ENCODE measurements at regions not wholly inside any gene's neighbourhood (a gene's known extent, or its start where the extent isn't known, plus 50 kb on each side); places are given as distances from the start of the nearest gene placed in this dataset.
A peak's percentile ranks its signal among the peaks of the same experiment; 100 is the strongest.
"Not testable (repeated sequence)": the region's sequence is repeated elsewhere in the genome, so short reads cannot be mapped to it uniquely, and the experiment has no call there.

DNA sequence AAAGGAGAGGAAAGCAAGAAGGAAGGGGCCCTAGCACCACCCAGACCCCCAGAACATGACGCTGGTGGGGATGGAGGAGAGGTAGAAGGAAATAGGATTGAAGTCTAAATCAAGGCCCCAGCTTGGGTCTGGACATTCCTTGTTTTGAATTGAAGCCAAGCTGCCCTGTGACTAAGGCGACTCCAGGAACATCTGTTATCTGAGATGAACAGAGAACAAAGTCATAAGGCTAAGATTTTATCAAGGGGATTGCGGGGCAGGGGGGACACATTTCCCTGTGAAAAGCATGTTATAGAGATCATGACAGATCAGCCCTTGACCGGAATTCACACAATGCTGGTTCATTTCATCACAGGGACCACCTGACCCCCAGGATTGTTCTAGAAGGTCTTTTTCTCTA is 80.6 kb upstream of the ADGRL1 start:
- not testable (repeated sequence) for H3K4me3 ChIP-seq, H3K27ac ChIP-seq

DNA sequence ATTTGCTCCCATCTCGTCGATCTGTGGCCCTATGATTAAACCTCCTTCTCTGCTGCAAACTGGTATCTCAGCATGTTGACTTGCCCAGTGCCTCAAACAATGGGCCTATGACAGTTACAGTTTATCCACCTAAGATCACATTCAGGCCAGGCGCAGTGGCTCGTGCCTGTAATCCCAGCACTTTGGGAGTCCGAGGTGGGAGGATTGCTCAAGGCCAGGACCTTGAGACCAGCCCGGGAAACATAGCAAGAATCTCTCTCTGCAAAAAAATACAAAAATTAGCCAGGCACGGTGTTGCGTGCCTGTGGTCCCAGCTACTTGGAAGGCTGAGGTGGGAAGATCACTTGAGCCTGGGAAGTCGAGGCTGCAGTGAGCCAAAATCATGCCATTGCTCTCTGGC is 79.8 kb upstream of the ADGRL1 start:
- not testable (repeated sequence) for H3K27ac ChIP-seq, H3K4me3 ChIP-seq

DNA sequence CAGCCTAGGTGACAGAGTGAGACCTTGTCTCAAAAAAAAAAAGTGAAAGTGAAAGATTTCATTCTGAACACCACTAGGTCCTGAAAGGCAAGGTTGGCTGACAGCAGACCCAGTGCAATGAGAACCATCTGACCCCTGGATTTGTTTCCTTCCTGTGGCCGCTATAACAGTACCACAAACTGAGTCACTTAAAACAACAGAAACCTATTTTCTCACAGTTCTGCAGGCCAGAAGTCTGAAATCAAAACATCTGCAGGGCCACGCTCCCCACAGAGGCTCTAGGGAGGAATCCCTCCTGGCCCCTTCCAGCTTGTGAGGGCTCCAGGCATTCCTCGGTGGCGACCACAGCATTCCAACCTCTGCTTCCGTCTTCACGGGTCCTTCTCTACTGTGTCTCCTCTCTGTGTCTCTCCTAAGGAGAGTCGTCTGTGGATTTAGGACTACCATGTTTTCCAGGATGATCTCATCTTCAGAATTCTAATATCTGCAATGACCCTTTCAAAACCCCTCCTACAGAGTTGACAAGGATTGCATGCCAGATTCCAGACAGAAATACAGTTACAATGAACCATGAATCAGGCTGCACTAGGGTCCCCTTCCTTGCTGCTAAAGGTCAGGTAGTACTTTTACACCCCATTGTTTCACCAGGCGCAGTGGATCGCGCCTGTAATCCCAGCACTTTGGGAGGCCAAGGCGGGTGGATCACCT is 78.0 kb upstream of the ADGRL1 start:
- H3K4me3 ChIP-seq = not testable (repeated sequence)
- peak overlapping the region in 4 of 21 experiments; percentile 5 to 53 (median 19) for H3K27ac ChIP-seq

DNA sequence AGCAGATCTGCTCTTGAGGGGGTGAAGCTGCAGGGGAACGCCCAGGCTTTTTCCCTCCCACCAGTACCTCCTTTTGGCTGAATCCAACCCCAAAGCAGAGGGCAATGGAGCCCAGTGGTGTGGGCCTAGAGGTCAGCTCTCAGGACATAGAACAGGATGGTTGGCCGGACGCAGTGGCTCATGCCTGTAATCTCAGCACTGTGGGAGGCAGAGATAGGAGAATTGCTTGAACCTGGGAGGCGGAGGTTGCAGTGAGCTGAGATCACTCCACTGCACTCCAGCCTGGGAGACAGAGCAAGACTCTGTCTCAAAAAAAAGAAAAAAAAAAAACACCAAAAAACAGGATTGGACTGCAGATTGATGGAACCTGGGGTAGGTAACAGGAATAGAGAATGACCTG is 73.3 kb upstream of the ADGRL1 start:
- H3K27ac ChIP-seq, H3K4me3 ChIP-seq: not testable (repeated sequence)

DNA sequence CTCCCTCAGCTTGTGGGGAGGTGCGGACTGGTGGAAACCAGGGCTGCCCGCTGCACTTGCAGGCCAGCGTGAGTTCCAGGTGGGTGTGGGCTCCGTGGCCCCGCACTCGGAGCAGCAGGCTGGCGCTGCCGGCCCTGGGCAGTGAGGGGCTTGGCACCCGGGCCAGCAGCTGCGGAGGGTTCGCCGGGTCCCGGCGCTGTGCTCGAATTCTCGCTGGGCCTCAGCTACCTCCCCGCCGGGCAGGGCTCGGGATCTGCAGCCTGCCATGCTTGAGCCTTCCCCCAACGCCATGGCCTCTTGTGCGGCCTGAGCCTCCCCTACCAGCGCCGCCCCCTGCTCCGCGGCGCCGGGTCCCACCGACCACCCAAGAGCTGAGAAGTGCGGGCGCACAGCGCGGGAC is 71.6 kb upstream of the ADGRL1 start:
- no peak overlapping the region for H3K4me3 ChIP-seq
- no peak overlapping the region for H3K27ac ChIP-seq

DNA sequence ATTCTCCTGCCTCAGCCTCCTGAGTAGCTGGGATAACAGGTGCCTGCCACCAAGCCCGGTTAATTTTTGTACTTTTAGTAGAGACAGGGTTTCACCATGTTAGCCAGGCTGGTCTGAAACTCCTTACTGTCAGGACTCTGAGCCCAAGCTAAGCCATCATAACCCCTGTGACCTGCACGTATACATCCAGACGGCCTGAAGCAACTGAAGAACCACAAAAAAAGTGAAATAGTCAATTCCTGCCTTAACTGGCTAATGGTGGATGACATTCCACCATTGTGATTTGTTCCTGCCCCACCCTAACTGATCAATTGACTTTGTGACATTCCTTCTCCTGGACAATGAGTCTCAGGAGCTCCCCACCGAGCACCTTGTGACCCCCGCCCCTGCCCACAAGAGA is 69.9 kb upstream of the ADGRL1 start:
- H3K4me3 ChIP-seq, H3K27ac ChIP-seq: not testable (repeated sequence)

DNA sequence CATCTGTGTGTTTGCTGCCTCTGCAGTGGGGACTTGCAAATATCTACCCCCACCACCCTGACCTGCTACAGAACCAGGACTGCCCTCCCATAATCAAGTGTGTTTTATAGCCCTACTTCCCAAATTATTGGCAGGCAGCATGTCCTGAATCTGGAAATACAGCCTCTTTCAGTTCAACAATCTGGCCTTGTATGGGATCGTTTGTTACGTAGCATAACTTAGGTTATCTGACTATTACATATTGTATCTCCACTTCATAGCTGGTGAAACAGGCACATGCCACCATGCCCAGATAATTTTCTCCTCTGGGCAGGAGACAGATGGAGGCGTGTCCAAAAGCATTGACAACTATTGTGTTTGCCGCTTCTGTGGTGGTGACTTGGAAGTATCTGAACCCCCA is 66.7 kb upstream of the ADGRL1 start:
- no peak overlapping the region for H3K27ac ChIP-seq
- no peak overlapping the region for H3K4me3 ChIP-seq

DNA sequence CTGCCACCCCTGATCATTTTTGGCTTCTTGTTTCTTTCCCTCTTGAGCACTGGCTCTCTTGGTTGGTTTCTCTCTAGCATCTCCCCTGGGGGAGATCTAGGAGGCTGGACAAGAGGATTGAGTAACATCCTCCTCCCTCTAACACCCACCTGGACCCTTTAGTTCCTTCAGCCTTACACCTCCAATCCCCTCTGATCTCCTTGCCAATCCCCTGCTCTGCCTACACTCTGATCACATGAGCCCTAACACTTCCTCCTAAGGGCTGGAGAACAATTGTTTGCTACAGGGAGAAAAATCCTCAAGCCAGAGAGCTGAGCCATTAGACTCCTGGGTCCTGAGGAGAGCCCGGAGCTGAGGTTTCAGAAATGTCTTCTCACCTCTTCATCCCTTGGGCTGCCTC is 65.9 kb upstream of the ADGRL1 start:
- no peak overlapping the region for H3K4me3 ChIP-seq
- H3K27ac ChIP-seq = no peak overlapping the region

DNA sequence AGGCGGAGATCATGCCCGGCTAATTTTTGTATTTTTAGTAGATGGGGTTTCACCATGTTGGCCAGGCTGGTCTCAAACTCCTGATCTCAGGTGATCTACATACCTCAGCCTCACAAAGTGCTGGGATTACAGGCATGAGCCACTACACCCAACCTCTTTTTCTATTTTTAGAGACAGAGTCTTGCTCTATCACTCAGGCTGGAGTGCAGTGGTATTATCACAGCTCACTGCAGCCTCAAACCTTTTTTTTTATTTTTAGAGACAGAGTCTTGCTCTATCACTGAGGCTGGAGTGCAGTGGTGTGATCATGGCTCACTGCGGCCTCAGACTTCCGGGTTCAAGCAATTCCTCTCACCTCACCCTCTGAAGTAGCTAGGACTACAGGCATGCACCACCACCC is 64.6 kb upstream of the ADGRL1 start:
- H3K27ac ChIP-seq, H3K4me3 ChIP-seq: not testable (repeated sequence)

DNA sequence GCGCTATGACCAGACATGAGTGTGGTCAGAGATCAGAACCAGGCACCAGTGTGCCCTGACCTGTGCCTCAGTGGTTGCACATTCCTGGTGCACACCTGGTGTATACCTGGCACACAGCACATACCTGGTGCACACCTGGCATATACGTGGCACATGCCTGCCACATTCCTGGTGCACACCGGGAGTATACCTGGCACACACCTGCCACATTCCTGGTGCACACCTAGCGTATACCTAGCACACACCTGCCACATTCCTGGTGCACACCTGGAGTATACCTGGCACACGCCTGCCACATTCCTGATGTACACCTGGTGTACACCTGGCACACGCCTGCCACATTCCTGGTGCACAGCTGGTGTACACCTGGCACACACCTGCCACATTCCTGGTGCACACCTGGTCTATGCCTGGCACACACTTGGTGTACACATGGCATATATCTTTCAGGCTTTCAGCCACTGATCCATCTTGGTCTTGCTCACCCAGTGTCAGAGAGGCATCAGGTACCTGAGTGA is 61.3 kb upstream of the ADGRL1 start:
- Histone ChIP-seq H3K4me3 (no peak overlapping the region), H3K27ac (no peak overlapping the region)

DNA sequence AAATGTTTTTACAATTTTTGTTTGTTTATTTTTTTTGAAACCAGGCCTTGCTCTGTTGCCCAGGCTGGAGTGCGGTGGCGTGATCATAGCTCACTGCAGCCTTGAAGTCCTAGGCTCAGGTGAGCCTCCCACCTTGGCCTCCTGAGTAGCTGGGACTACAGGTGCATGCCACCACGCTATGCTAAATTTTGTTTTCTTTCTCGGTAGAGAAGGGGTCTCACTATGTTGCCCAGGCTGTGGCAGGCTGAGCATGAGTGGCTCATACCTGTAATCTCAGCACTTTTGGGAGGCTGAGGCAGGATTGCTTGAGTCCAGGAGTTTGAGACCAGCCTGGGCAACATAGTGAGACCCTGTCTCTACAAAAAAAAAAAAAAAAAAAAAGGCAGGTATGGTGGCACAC is 60.2 kb upstream of the ADGRL1 start:
- H3K4me3 ChIP-seq, H3K27ac ChIP-seq: not testable (repeated sequence)

DNA sequence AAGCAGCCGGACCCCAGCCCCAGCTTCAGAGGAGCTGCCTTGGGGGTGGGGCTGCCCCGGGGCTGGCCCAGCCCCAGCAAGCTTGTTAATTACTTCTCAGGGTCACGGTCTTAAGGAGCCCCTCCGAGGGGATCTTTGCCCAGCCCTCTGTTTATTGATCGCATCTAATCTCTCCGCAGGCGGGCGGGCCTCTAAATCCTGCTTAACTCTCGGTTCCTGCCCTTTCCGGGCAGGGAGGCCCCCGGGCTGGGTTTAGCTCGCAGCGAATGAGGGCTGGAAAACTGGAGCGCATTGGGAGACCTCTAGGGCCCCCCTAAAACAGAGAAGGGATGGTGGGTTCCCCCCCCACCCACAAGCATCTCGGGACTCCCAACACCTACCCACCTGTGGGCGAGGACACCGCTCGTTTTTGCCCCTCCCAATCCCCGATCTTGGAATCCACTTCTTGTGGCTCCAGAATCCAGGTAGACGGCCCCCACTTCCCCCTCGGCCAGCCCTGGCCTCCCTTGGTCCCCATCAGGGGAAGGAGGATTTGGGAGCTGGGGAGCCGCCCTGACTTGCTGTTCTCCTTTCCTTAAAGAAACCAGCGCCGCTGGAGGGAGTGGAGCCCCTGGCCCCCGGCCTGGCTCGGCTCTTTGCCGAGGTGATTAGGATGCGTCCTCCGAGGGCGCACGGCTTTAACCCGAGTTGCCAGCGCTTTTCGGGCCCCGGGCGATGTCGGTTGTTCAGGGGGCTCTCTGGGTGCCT is 59.5 kb upstream of the ADGRL1 start:
- Histone ChIP-seq H3K27ac (no peak overlapping the region), H3K4me3 (no peak overlapping the region)

DNA sequence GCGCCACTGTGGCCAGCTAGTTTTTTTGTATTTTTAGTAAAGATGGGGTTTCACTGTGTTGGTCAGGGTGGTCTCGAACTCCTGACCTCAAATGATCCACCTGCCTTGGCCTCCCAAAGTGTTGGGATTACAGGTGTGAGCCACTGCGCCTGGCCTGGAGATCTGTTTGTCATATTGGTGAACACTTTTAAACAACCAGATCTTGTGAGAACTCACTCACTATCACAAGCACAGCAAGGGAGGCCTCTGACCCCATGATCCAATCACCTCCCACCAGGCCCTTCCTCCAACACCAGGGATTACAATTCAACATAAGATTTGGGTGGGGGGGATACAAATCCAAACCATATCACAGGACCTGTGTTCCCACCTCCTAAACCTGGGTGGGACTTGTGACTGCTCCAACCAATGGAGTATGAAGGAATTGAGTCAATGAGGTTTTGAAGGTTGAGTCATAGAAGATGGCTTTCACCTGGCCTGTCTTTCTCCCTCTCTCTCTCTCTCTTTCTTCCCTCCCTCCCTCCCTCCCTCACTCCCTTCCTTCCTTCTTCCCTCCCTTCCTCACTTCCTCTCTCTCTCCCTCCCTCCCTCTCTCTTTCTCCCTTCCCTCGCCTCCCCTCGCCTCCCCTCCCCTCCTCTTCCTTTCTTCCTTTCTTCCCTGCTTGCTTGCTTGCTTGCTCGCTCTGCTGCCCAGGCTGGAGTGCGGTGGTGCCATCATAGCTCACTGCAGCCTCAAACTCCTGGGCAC is 50.1 kb upstream of the ADGRL1 start:
- not testable (repeated sequence) for H3K4me3 ChIP-seq, H3K27ac ChIP-seq

Data from skin epidermis (tissue), 12 donors.